GM12864 (cell line): ENCODE measurements at regions not wholly inside any gene's neighbourhood (a gene's known extent, or its start where the extent isn't known, plus 50 kb on each side); places are given as distances from the start of the nearest gene placed in this dataset.

Source experiments
- DNase-seq: peaks from one replicate; pipeline ENCODE4 v3.0.0-alpha.2; 2011; ENCODE audit warnings: low read depth
- H3K4me3 ChIP-seq: 2 replicates; pipeline ENCODE4 v1.5.1; 2011; ENCODE audit warnings: mild to moderate bottlenecking, low read depth, low read length, control low read depth
- TF ChIP-seq, protein P1 (sequence below): IDR thresholded peaks from 2 replicates; pipeline ENCODE4 v1.5.1; 2011; ENCODE audit warnings: low read depth, mild to moderate bottlenecking, moderate library complexity, low read length, control low read depth, inconsistent platforms; ENCODE audit errors: missing control alignments

DNA sequence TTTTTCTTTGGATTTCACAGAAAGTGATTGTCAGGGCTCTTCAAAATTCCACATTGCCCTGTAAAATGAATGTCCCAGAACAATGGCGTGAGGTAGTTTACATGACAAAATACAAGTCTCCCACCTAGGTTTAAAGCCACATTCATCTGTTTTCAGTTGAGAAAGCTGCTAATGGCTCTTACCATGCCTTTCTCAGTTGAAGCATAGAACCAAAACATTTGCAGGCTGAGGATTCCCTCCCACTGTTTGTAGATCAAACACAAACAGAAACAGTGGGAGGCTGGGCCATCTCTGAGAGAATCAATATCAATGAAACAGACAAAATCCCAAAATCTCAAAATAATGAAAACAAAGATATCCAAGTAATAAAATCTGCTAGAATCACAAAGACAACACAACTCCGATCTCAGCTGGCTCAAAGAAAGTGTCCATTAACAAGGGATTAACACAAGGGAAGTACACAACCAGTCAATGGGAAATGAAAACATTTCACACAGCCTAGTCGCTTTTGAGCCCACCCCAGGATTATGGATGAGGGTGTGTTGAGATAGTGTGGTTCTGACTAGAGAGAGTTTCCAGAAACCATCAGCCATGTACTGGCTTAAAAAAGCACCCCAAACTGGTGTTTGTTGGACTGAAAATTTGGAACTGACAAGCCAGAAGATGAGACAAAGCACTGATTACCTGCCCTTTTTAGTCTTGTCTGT, 54.5 kb upstream of the TMEM260 start:
- no peak overlapping the region for H3K4me3 ChIP-seq
- no peak for DNase-seq
- TF ChIP-seq, protein P1, sequence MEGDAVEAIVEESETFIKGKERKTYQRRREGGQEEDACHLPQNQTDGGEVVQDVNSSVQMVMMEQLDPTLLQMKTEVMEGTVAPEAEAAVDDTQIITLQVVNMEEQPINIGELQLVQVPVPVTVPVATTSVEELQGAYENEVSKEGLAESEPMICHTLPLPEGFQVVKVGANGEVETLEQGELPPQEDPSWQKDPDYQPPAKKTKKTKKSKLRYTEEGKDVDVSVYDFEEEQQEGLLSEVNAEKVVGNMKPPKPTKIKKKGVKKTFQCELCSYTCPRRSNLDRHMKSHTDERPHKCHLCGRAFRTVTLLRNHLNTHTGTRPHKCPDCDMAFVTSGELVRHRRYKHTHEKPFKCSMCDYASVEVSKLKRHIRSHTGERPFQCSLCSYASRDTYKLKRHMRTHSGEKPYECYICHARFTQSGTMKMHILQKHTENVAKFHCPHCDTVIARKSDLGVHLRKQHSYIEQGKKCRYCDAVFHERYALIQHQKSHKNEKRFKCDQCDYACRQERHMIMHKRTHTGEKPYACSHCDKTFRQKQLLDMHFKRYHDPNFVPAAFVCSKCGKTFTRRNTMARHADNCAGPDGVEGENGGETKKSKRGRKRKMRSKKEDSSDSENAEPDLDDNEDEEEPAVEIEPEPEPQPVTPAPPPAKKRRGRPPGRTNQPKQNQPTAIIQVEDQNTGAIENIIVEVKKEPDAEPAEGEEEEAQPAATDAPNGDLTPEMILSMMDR = no peak

DNA sequence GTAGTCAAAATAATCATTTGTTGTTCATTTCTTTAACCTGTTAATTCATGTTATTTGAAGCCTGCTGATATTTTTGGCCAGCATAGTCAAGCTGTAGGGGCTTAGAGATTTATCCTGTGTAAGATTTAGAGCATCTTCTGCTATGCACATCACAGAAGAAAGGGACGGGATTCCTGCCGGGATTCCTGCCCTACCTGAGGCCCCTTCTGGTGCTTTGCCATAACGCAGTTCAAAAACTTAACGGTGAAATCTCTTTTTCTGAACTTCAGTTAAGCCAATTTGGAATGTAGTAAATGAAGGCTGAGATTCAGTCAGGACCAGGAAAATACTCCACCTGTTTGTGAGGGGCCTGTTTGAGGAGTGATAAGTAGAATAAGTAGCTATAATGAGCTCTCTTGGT, 50.7 kb upstream of the TMEM260 start:
- H3K4me3 ChIP-seq = no peak overlapping the region
- TF ChIP-seq, protein P1 = no peak
- no peak for DNase-seq
